Lung (tissue), 11 donors: ENCODE measurements at regions not wholly inside any gene's neighbourhood (a gene's known extent, or its start where the extent isn't known, plus 50 kb on each side); places are given as distances from the start of the nearest gene placed in this dataset.
A peak's percentile ranks its signal among the peaks of the same experiment; 100 is the strongest.

ENCODE experiments used
- ATAC-seq: fragments of 200-7000 bp; cut with Tn5 transposase; one replicate; pipeline ENCODE4 v1.9.1; 2020; ENCODE audit warnings: moderate number of reproducible peaks; ENCODE audit not compliant: insufficient read depth, low FRiP score
- DNase-seq, 3 donors: peaks; one replicate each; pipeline ENCODE4 v3.0.0-alpha.2; 2013 to 2017
- H3K27ac ChIP-seq, 2 donors: one replicate each; pipeline ENCODE4 v1.5.1; 2013; ENCODE audit warnings: mild to moderate bottlenecking in 2 of 2, moderate library complexity in 2 of 2, control low read depth in 1 of 2, inconsistent platforms in 1 of 2, low read depth in 1 of 2, low read length in 1 of 2
- H3K27me3 ChIP-seq, 3 donors: one replicate each; pipeline ENCODE4 v1.5.1; 2013; ENCODE audit warnings: low read length in 2 of 3; ENCODE audit not compliant: control insufficient read depth in 3 of 3, insufficient read depth in 3 of 3
- H3K36me3 ChIP-seq, 4 donors: one replicate each; pipeline ENCODE4 v1.5.1; 2013; ENCODE audit warnings: low read length in 4 of 4, mild to moderate bottlenecking in 1 of 4, moderate library complexity in 1 of 4; ENCODE audit not compliant: control insufficient read depth in 4 of 4, insufficient read depth in 4 of 4
- H3K4me1 ChIP-seq, 5 donors: one replicate each; pipeline ENCODE4 v1.5.1; 2013; ENCODE audit warnings: low read length in 5 of 5, mild to moderate bottlenecking in 2 of 5, moderate library complexity in 1 of 5; ENCODE audit not compliant: control insufficient read depth in 5 of 5, insufficient read depth in 5 of 5
- H3K4me3 ChIP-seq: one replicate; pipeline ENCODE4 v1.5.1; 2013; ENCODE audit warnings: mild to moderate bottlenecking, control low read depth, moderate library complexity
- H3K9ac ChIP-seq, 2 donors: one replicate each; pipeline ENCODE4 v1.5.1; 2013; ENCODE audit warnings: low read length in 2 of 2, control low read depth in 1 of 2; ENCODE audit not compliant: insufficient read depth in 1 of 2
- H3K9me3 ChIP-seq, 4 donors: one replicate each; pipeline ENCODE4 v1.5.1; 2013; ENCODE audit warnings: low read length in 3 of 4, mild to moderate bottlenecking in 1 of 4, moderate library complexity in 1 of 4; ENCODE audit not compliant: control insufficient read depth in 4 of 4, insufficient read depth in 3 of 4
- WGBS, 2 donors: extraction: QIAGEN DNeasy Blood & Tissue Kit; methylation state at CpG; one replicate each; pipeline ENCODE4 v1.1.7; 2013; 5-methylcytosine and 5-hydroxymethylcytosine counted together
- TF ChIP-seq, protein P1 (sequence below): IDR thresholded peaks from 2 replicates; pipeline ENCODE4 v1.5.1; 2012; ENCODE audit warnings: mild to moderate bottlenecking; ENCODE audit errors: control extremely low read depth, extremely low read depth
- donor health status: control.
- donor health status: control.
- donor health status: Bipolar disorder and iron deficiency.
- donor health status: healthy.
- donor health status: DM: yes; HTN: yes; CAD: no.

DNA sequence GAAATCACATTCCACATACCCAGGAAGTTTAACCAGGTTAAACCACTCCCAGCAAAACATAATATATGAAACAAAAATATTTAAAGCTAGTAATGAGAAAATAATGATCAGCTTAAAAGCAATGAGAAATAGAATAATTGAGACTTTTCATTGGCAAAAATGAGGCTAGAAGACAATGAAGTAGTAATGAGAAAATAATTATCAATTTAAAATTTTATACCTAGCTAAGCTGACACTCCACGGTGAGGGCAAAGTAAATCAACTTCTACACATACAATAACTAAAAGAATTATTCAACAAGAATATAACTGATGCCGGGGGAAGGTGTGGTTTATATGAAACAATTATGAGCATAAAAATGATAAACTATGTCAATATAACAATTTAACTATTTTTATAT is 82.2 kb upstream of the TES start:
- Histone ChIP-seq H3K9ac (no peak overlapping the region), H3K27me3 (no peaks in the 10 kb centered on the region), H3K36me3 (no peaks in the 10 kb centered on the region), H3K4me3 (no peak overlapping the region), H3K27ac (no peak overlapping the region), H3K9me3 (no peaks in the 10 kb centered on the region), H3K4me1 (no peaks in the 10 kb centered on the region)
- DNase-seq = no peak
- TF ChIP-seq, protein P1, sequence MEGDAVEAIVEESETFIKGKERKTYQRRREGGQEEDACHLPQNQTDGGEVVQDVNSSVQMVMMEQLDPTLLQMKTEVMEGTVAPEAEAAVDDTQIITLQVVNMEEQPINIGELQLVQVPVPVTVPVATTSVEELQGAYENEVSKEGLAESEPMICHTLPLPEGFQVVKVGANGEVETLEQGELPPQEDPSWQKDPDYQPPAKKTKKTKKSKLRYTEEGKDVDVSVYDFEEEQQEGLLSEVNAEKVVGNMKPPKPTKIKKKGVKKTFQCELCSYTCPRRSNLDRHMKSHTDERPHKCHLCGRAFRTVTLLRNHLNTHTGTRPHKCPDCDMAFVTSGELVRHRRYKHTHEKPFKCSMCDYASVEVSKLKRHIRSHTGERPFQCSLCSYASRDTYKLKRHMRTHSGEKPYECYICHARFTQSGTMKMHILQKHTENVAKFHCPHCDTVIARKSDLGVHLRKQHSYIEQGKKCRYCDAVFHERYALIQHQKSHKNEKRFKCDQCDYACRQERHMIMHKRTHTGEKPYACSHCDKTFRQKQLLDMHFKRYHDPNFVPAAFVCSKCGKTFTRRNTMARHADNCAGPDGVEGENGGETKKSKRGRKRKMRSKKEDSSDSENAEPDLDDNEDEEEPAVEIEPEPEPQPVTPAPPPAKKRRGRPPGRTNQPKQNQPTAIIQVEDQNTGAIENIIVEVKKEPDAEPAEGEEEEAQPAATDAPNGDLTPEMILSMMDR = no peak
- 94 to 98% methylated on average over 2 of the region's 2 CpGs for WGBS, 2 donors
- ATAC-seq = no peak

DNA sequence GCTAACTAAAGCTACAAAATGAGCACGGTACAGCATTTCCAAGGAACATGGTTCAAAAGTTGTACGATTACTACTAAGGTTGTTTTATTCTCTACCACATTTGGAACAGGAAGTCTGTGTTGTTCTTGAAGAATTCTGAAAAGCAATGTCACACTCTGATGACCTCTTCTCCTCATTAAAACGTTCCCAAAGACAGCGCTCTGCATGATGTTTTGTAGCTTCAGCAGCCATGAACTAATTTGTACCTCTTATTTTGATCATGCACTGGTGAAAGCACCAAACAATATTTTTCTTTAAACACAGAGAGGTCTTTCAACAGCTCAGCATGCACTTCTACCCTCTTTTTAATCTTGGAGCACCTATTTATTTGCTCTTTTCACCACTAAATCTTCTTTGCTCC is 75.0 kb upstream of the TES start:
- Histone ChIP-seq H3K9me3 (no peaks in the 10 kb centered on the region), H3K4me3 (no peak overlapping the region), H3K9ac (no peak overlapping the region), H3K4me1 (peaks cover 0 to 4% (median 0%) of the 10 kb centered on the region in 5 donors), H3K27ac (no peak overlapping the region), H3K36me3 (no peaks in the 10 kb centered on the region), H3K27me3 (no peaks in the 10 kb centered on the region)
- TF ChIP-seq, protein P1 = no peak
- 55 to 60% methylated on average over 4 of the region's 4 CpGs for WGBS, 2 donors
- no peak for ATAC-seq
- DNase-seq = no peak

DNA sequence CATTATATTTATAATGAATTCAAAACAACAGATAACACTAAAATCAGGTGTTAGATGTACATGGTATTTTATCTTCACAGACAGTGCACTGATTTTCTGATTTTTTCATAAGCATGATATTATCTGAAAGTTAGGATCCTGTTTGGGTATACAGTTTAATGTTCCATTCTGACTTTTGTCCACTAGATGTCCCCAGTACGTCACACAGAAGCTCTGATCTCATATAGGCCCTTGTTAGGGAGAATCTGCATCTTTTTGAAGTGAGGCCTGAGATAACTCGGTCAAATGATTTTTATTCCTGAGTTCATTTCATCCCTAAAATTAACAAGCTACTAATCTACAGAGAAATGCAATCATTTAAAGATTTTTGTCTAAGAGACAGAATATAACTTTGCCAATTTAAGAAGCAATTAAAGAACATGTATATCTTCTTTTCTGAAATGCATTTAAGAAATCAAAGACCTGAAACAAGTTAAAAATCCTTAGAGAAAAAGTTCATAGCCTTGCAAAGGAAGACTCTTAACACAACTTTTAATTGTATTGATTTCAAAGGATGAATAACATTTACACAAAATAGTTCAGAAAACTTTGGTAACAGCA is 72.0 kb upstream of the TES start:
- WGBS, 2 donors = 15 to 24% methylated on average over 2 of the region's 2 CpGs
- Histone ChIP-seq H3K9me3 (no peaks in the 10 kb centered on the region), H3K9ac (no peak overlapping the region), H3K4me3 (no peak overlapping the region), H3K36me3 (no peaks in the 10 kb centered on the region), H3K4me1 (peaks cover 0 to 4% (median 0%) of the 10 kb centered on the region in 5 donors), H3K27me3 (no peaks in the 10 kb centered on the region), H3K27ac (no peak overlapping the region)
- ATAC-seq (peak; percentile 78), DNase-seq (peak; percentile 18 to 81 (median 77))
- TF ChIP-seq, protein P1 = peak; percentile 50

DNA sequence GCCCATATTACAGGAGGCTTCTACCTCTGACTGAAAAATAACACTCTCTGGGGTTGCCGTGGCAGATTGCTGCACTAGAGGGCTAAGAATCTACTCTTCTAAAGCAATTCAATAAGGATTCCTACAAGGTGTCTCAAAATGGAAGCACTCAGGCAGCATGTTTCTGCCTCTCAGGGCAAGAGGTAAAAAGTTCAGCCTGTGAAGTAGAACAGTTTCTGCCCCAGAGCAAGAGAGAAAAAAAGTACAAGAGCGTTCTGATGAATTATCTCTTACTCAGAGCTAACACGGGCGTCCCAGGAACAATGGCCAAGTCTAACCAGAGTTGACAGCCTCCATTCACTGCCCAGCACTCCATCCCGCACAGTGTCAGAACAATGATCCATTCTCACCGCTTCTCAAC is 71.3 kb upstream of the TES start:
- ATAC-seq (no peak), DNase-seq (peak in 2 of 3 donors; percentile 6 to 7)
- Histone ChIP-seq H3K9me3 (no peaks in the 10 kb centered on the region), H3K4me3 (no peak overlapping the region), H3K4me1 (peaks cover 0 to 4% (median 0%) of the 10 kb centered on the region in 5 donors), H3K27ac (peak overlapping the region in 1 of 2 donors; percentile 61), H3K27me3 (no peaks in the 10 kb centered on the region), H3K36me3 (no peaks in the 10 kb centered on the region), H3K9ac (no peak overlapping the region)
- 73 to 85% methylated on average over 6 of the region's 6 CpGs for WGBS, 2 donors
- TF ChIP-seq, protein P1 = no peak
